D721Med (cell line): ENCODE measurements at regions not wholly inside any gene's neighbourhood (a gene's known extent, or its start where the extent isn't known, plus 50 kb on each side); places are given as distances from the start of the nearest gene placed in this dataset.

Experiments used
- DNase-seq: peaks from one replicate; pipeline ENCODE4 v3.0.0; 2011; ENCODE audit warnings: low spot score; ENCODE audit not compliant: insufficient read length
- FAIRE-seq: peaks from 2 replicates; lab custom pipeline; 2011; peaks lifted over from hg19 to GRCh38; lab: Jason Lieb, UNC
- CTCF ChIP-seq: IDR thresholded peaks from 2 replicates; pipeline ENCODE4 v1.5.1; 2012; ENCODE audit warnings: mild to moderate bottlenecking, control low read depth; ENCODE audit not compliant: insufficient read depth; ENCODE audit errors: missing control alignments

DNA sequence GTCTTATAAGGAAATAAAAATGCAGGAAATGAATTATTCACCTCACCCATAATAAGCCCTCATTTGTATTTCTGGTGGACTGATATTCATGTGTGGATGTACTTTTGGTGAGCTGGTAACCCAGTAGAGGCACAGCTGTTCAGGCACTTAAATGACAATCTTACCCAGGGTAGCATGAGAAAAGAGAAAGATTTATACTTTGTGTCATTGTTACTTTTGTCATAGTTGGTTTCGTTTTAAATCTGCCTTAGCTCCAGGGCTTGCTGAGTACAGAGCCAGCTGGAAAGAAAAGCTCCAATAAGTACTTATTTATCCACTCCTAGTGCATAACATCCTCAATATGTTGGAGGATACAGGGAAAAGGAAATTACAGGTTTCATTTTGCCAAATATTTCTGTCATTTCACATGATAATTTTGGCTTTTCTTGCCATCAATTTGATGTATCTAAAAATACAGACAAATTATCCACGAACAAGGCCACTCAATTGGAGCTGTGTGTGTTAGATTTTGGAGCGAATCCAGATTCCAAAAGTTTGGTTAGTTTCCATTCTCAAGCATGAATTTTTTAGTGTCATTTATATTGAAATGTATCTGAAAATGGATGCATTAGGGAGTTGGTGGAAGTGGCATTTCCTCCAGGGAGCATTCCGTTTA, 1276.1 kb upstream of the FAM98A start:
- FAIRE-seq: no peak
- DNase-seq: no peak
- no peak for TF ChIP-seq CTCF

- no peak for TF ChIP-seq CTCF
- FAIRE-seq (no peak), DNase-seq (no peak)
These were observed 1254.5 kb upstream of the FAM98A start for GRCh38 chr2:34853646-34854045.

- TF ChIP-seq CTCF: no peak
- DNase-seq (no peak), FAIRE-seq (no peak)
These were observed 1252.7 kb upstream of the FAM98A start for GRCh38 chr2:34851804-34852203.

GRCh38 chr2:34849827-34850226, 1250.7 kb upstream of the FAM98A start:
- FAIRE-seq (no peak), DNase-seq (no peak)
- no peak for TF ChIP-seq CTCF

GRCh38 chr2:34848691-34849090, 1249.6 kb upstream of the FAM98A start:
- no peak for DNase-seq
- TF ChIP-seq CTCF: no peak
- no peak for FAIRE-seq

DNA sequence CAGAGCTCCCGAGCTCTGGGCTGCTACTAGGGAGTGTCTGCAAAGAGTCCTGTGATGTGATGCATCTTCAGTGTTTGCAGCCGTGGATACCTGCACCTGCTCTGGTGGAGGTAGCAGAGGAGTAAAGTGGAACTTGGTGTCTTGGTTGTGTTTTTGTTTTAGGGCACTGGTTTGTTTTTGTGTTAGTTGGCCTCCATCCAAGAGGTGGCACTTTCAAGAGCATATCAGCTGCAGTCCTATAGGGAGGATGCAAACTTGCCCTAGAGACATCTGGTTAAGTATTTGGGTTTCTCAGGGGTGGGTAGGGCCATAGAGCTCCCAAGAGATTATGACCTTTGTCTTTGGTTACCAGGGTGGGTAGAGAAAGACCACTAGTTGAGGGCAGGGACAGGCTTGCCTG, 1249.0 kb upstream of the FAM98A start:
- no peak for FAIRE-seq
- no peak for TF ChIP-seq CTCF
- DNase-seq: no peak

DNA sequence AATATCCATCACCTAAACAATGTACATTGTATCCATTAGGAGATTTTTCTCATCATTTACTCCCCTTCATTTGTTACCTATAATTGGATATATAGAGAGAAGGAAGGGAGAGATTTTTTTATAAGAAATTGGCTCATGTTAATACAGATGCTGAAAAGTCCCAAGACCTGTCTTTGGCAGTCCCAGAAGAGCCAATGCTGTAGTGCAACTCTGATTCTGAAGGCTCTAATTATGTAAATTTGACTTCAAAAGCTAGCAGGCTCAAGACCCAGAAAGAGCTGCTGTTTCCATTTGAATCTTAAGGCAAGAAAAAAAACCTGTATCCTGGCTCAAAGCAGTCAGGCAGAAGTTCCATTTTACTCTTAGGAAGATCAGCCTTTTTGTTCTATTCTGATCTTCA, 1245.5 kb upstream of the FAM98A start:
- no peak for TF ChIP-seq CTCF
- DNase-seq (no peak), FAIRE-seq (no peak)
